GM21367 (cell line): ENCODE measurements at regions not wholly inside any gene's neighbourhood (a gene's known extent, or its start where the extent isn't known, plus 50 kb on each side); places are given as distances from the start of the nearest gene placed in this dataset.
"Not testable (repeated sequence)": the region's sequence is repeated elsewhere in the genome, so short reads cannot be mapped to it uniquely, and the experiment has no call there.

Experiments
- ATAC-seq: cut with Tn5 transposase; IDR thresholded peaks from one replicate; pipeline ENCODE4 v1.9.1; 2021; ENCODE audit not compliant: unreplicated experiment

- ATAC-seq: no peak
Observed at GRCh38 chr11:90630176-90630575, 407.3 kb upstream of the CHORDC1 start.

- no peak for ATAC-seq
Observed at GRCh38 chr11:90629229-90629806, 406.5 kb upstream of the CHORDC1 start.

GRCh38 chr11:90614318-90614717 lies 391.5 kb upstream of the CHORDC1 start:
- no peak for ATAC-seq

- not testable (repeated sequence) for ATAC-seq
Observed at GRCh38 chr11:90613037-90613436, 390.2 kb upstream of the CHORDC1 start.

- ATAC-seq: no peak
Observed at GRCh38 chr11:90606721-90607120, 383.9 kb upstream of the CHORDC1 start.

- no peak for ATAC-seq
Observed at GRCh38 chr11:90601261-90601660, 378.4 kb upstream of the CHORDC1 start.

- ATAC-seq: no peak
Observed at GRCh38 chr11:90594658-90595057, 371.8 kb upstream of the CHORDC1 start.

GRCh38 chr11:90593099-90593498 lies 370.2 kb upstream of the CHORDC1 start:
- no peak for ATAC-seq

GRCh38 chr11:90590286-90590685 lies 367.4 kb upstream of the CHORDC1 start:
- ATAC-seq: no peak

GRCh38 chr11:90589735-90590134 lies 366.9 kb upstream of the CHORDC1 start:
- no peak for ATAC-seq

- no peak for ATAC-seq
Observed at GRCh38 chr11:90587896-90588295, 365.0 kb upstream of the CHORDC1 start.

GRCh38 chr11:90585491-90585890 lies 362.6 kb upstream of the CHORDC1 start:
- no peak for ATAC-seq

GRCh38 chr11:90582999-90583398 lies 360.1 kb upstream of the CHORDC1 start:
- ATAC-seq: not testable (repeated sequence)

- ATAC-seq: no peak
Observed at GRCh38 chr11:90564531-90564930, 341.7 kb upstream of the CHORDC1 start.

GRCh38 chr11:90558328-90558865 lies 335.5 kb upstream of the CHORDC1 start:
- no peak for ATAC-seq

GRCh38 chr11:90556606-90557005 lies 333.8 kb upstream of the CHORDC1 start:
- ATAC-seq: no peak

- no peak for ATAC-seq
Observed at GRCh38 chr11:90556026-90556425, 333.2 kb upstream of the CHORDC1 start.

GRCh38 chr11:90555477-90555876 lies 332.6 kb upstream of the CHORDC1 start:
- no peak for ATAC-seq

- no peak for ATAC-seq
Observed at GRCh38 chr11:90542092-90542491, 319.2 kb upstream of the CHORDC1 start.

GRCh38 chr11:90536301-90536700 lies 313.5 kb upstream of the CHORDC1 start:
- no peak for ATAC-seq

- ATAC-seq: no peak
Observed at GRCh38 chr11:90532125-90532524, 309.3 kb upstream of the CHORDC1 start.

GRCh38 chr11:90531001-90531400 lies 308.2 kb upstream of the CHORDC1 start:
- no peak for ATAC-seq

- ATAC-seq: no peak
Observed at GRCh38 chr11:90525962-90526361, 303.1 kb upstream of the CHORDC1 start.
